ENCODE measurements at regions not wholly inside any gene's neighbourhood (a gene's known extent, or its start where the extent isn't known, plus 50 kb on each side); places are given as distances from the start of the nearest gene placed in this dataset.

DNA sequence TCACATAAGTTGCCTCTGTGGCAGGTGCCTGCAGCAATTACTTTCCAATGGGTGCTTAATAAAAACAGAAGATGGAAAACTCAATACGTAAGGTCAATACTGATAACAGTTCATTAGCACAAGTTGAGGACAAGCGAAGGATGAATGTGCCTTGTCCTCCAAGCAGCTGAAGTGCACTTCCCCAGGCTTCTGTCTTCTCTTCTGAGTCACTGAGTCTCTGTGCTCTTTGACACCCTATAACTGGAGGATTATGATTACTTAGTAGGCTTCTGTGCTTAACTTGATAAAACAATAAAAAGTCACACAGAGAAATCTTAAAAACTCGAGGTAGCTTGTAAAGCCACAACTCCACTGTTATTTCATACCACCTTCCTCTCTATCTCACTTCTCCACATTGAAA lies 216.6 kb upstream of the ADCY2 start:
- TF ChIP-seq Cebpa-rat (IDR thresholded peaks at IDR 0.05), result no peak
- H3K9ac ChIP-seq, result no peak overlapping the region

DNA sequence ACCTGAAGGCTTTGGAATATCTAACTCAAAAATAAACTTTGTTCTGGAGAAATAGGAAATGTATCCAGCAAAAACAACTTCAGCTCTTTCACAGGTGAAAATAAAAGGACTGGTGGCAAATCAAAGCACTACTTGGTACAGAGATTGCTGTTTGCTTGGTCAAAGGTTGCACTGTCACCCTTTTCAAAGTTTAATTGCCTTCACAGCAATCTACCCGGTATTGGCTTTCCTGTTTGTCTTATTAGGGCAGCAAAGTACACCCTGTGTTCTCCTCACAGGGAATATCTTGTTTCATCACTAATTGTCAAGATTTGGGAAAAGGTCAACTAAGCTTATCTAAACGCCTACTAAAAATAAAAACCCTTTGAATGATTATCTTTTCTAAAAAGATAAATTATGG lies 214.1 kb upstream of the ADCY2 start:
- H4K20me1 ChIP-seq, result no peaks in the 10 kb centered on the region
- no peaks in the 10 kb centered on the region for H3K4me1 ChIP-seq
- H3K9me3 ChIP-seq, result no peaks in the 10 kb centered on the region
- no peaks in the 10 kb centered on the region for H3K27me3 ChIP-seq
- H3K4me3 ChIP-seq, result no peak overlapping the region
- H3K4me2 ChIP-seq, result no peak overlapping the region
- TF ChIP-seq Cebpa-rat (IDR thresholded peaks at IDR 0.05), result no peak
- H3K9ac ChIP-seq, result no peak overlapping the region
- H3K27ac ChIP-seq, result no peak overlapping the region
- H3K36me3 ChIP-seq, result no peaks in the 10 kb centered on the region

More for the DNA sequence above, 216.6 kb upstream of the ADCY2 start:
- Histone ChIP-seq H3K27ac (no peak overlapping the region), H3K4me1 (no peaks in the 10 kb centered on the region), H3K9me3 (no peaks in the 10 kb centered on the region), H3K27me3 (no peaks in the 10 kb centered on the region), H3K36me3 (no peaks in the 10 kb centered on the region), H4K20me1 (no peaks in the 10 kb centered on the region), H3K4me3 (no peak overlapping the region), H3K4me2 (no peak overlapping the region)

DNA sequence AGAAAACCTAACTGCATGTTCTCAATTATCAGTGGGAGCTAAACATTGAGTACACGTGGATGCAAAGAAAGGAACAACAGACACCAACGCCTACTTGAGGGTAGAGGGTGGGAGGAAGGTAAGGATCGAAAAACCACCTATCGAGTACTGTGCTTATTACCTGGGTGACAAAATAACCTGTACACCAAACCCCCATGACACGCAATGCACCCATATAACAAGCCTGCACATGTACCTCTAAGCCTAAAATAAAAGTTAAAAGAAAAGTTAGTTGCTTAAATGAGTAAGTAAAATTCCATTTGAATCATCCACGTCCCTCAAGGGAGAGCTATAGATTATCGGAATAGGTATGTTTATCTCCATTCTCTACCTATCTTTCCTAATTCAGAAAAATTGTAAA lies 210.2 kb upstream of the ADCY2 start:
- no peaks in the 10 kb centered on the region for H3K27me3 ChIP-seq
- no peaks in the 10 kb centered on the region for H4K20me1 ChIP-seq
- no peak for TF ChIP-seq Cebpa-rat (IDR thresholded peaks at IDR 0.05)
- no peak overlapping the region for H3K9ac ChIP-seq
- no peaks in the 10 kb centered on the region for H3K9me3 ChIP-seq
- no peak overlapping the region for H3K4me3 ChIP-seq
- no peak overlapping the region for H3K4me2 ChIP-seq
- no peak overlapping the region for H3K27ac ChIP-seq
- no peaks in the 10 kb centered on the region for H3K36me3 ChIP-seq
- no peaks in the 10 kb centered on the region for H3K4me1 ChIP-seq

DNA sequence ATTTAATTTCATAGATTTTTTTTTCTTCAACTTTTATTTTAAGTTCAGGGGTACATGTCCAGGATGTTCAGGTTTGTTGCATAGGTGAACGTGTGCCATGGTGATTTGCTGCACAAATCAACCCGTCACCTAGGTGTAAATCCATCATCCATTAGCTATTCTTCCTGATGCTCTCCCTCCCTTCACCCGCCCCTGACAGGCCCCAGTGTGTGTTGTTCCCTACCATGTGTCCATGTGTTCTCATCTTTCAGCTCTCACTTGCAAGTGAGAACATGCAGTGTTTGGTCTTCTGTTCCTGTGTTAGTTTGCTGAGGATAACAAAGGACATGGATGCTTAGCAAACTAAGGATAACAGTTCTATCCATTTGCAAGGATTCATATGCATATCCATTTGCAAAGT lies 209.1 kb upstream of the ADCY2 start:
- H3K9ac ChIP-seq, result no peak overlapping the region
- no peaks in the 10 kb centered on the region for H3K27me3 ChIP-seq
- no peaks in the 10 kb centered on the region for H3K9me3 ChIP-seq
- no peaks in the 10 kb centered on the region for H3K4me1 ChIP-seq
- no peaks in the 10 kb centered on the region for H4K20me1 ChIP-seq
- no peak for TF ChIP-seq Cebpa-rat (IDR thresholded peaks at IDR 0.05)
- H3K27ac ChIP-seq, result no peak overlapping the region
- no peak overlapping the region for H3K4me2 ChIP-seq
- no peaks in the 10 kb centered on the region for H3K36me3 ChIP-seq
- no peak overlapping the region for H3K4me3 ChIP-seq

DNA sequence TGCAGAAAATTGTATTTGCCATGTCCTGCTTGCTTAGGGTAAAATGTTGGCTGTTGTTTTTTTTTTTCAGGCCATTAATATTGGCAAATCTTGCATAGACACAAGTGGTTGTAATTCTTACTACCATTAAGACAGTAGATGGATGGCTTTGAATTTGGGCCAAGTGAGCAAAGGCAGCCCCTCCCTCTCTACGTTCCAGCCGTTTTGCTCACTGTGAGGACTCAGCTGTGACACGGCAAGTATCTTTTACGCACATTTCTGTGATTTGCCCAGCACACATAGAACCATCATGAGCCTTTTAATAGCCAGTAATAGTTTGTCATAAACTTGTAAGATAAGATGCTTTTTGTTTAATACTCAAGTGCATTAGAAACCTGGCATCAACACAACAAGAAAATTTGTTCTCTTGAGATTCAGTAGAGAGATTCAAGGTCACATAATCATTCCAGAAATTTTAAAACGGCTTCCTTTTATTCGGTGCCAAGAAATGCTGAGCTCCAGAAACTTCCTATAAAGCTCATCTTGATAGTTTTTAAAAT lies 205.2 kb upstream of the ADCY2 start:
- Histone ChIP-seq H3K9ac (no peak overlapping the region), H3K4me2 (no peak overlapping the region), H3K4me3 (no peak overlapping the region), H3K4me1 (no peaks in the 10 kb centered on the region), H3K36me3 (no peaks in the 10 kb centered on the region), H4K20me1 (no peaks in the 10 kb centered on the region), H3K9me3 (no peaks in the 10 kb centered on the region), H3K27me3 (no peaks in the 10 kb centered on the region), H3K27ac (no peak overlapping the region)
- no peak for TF ChIP-seq Cebpa-rat (IDR thresholded peaks at IDR 0.05)

DNA sequence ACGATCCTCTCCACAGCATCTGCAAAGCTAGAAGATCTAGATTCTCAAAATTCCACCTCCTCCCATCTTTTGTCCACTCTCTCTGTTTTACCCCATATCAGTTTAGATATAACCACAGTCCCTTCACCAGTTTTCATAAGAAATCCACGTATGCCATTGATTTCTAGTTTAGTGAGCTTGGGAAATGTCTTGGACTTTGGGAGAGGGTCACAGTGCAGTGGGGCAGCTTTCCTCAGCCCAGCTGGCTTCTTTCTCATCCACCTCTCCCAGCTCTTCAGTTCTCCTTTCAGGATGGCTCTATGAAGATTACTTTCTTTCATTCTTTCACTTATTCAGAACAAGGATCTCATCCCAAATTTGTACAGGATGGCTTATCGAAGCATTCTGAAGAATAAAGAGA lies 203.9 kb upstream of the ADCY2 start:
- Histone ChIP-seq H3K4me2 (no peak overlapping the region), H3K27me3 (no peaks in the 10 kb centered on the region), H3K4me1 (no peaks in the 10 kb centered on the region), H3K9ac (no peak overlapping the region), H3K4me3 (no peak overlapping the region), H3K36me3 (no peaks in the 10 kb centered on the region), H3K9me3 (no peaks in the 10 kb centered on the region), H3K27ac (no peak overlapping the region), H4K20me1 (no peaks in the 10 kb centered on the region)
- TF ChIP-seq Cebpa-rat (IDR thresholded peaks at IDR 0.05), result no peak

DNA sequence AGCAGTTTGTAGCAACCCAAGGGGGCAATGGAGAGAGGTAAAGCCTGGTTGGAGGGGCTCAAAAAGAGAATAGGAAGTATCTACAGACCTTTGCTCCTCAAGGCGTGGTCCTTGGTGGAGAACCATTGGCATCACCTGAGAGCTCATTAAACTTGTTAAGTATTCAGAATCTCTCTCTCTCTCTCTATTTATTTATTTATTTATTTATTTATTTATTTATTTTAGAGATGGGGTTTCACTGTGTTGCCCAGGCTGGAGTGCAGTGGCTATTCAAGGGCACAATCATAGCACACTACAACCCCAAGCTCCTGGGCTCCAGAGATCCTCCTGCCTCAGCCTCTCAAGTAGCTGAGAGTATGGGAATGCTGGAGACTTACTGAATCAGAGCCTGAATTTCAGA lies 193.1 kb upstream of the ADCY2 start:
- Histone ChIP-seq H3K36me3 (no peaks in the 10 kb centered on the region), H3K4me1 (no peaks in the 10 kb centered on the region), H3K27ac (no peak overlapping the region), H3K9me3 (no peaks in the 10 kb centered on the region), H4K20me1 (no peaks in the 10 kb centered on the region), H3K9ac (no peak overlapping the region), H3K4me2 (no peak overlapping the region), H3K4me3 (no peak overlapping the region), H3K27me3 (no peaks in the 10 kb centered on the region)
- no peak for TF ChIP-seq Cebpa-rat (IDR thresholded peaks at IDR 0.05)

DNA sequence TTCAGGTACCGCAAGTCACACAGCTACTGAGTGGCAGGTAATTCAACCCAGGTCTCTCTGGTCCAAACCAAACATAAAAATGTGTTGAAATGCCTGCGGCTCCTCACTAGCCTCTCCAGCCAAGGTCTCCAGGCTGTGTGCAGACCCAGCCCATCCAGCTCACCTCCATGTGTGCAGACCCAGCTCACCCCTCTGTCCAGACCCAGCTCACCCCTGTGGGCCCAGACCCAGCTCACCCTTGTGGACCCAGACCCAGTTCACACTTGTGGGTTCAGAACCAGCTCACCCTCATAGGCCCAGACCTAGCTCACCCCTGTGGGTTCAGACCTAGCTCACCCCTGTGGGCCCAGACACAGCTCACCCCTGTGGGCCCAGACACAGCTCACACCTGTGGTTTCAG lies 188.0 kb upstream of the ADCY2 start:
- Histone ChIP-seq H3K9ac (no peak overlapping the region), H3K27ac (no peak overlapping the region), H4K20me1 (no peaks in the 10 kb centered on the region), H3K9me3 (no peaks in the 10 kb centered on the region), H3K36me3 (no peaks in the 10 kb centered on the region), H3K4me3 (no peak overlapping the region), H3K4me1 (no peaks in the 10 kb centered on the region), H3K4me2 (no peak overlapping the region), H3K27me3 (no peaks in the 10 kb centered on the region)
- no peak for TF ChIP-seq Cebpa-rat (IDR thresholded peaks at IDR 0.05)

DNA sequence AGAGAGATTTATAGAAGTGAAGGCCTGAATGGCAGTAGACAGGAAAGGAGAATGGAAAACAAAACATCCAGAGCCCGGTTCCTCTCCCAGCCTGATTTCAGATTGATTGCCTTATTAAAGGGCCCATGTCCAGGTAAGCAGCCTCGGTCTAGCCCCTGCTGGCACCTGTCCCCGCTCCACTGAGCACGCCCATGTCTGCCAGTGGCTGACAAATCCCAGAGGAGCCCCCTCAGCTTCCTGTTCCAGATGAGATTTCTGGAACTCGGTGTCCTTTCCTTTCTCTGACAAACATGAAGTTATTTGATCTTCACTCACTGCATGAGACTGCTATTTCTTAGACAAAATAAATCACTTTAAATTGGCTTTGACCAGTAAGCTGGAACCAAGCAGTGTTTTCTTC lies 187.0 kb upstream of the ADCY2 start:
- Histone ChIP-seq H3K4me2 (no peak overlapping the region), H3K4me3 (no peak overlapping the region), H3K9me3 (no peaks in the 10 kb centered on the region), H3K9ac (no peak overlapping the region), H4K20me1 (no peaks in the 10 kb centered on the region), H3K27ac (no peak overlapping the region), H3K27me3 (no peaks in the 10 kb centered on the region), H3K36me3 (no peaks in the 10 kb centered on the region), H3K4me1 (no peaks in the 10 kb centered on the region)
- no peak for TF ChIP-seq Cebpa-rat (IDR thresholded peaks at IDR 0.05)

DNA sequence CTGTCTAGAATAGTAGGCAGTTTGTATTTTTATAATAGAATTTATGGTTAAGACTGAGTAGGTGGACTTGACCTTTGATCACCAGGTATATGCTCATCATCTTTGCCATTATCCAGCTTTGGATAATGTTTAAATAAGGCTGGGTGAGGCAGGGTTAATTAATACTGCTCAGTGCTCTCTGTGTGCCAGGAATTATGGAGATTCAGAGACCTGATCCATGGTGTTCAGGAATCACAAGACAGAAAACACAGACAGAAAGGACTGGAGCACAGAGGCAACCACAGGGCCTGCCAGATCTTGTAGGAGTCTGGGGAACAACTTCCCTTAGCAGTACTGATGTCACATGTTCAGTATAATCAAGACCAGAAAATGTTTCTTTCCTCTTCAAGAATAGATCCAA lies 186.3 kb upstream of the ADCY2 start:
- Histone ChIP-seq H3K9me3 (no peaks in the 10 kb centered on the region), H3K4me2 (no peak overlapping the region), H3K9ac (no peak overlapping the region), H4K20me1 (no peaks in the 10 kb centered on the region), H3K27ac (no peak overlapping the region), H3K27me3 (no peaks in the 10 kb centered on the region), H3K4me1 (no peaks in the 10 kb centered on the region), H3K36me3 (no peaks in the 10 kb centered on the region), H3K4me3 (no peak overlapping the region)
- TF ChIP-seq Cebpa-rat (IDR thresholded peaks at IDR 0.05), result no peak

DNA sequence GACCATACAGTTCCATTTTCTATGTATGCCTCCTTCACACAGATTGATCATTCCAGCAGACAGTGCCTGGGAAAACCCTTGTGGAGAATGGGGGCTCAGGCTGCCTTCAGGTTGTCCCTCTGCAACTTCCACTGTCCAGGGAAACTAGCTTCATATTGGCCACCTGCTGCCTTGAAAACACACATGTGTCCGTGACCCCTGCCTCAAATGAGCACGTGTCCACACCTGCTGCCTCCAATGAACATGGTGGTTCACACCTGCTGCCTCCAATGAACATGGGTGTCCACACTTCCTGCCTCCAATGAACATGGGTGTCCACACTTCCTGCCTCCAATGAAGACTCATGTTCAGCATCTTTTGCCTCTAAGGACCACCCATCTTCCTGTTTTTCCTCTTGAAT lies 185.4 kb upstream of the ADCY2 start:
- Histone ChIP-seq H3K4me3 (no peak overlapping the region), H3K27me3 (no peaks in the 10 kb centered on the region), H3K27ac (no peak overlapping the region), H3K9ac (no peak overlapping the region), H3K9me3 (no peaks in the 10 kb centered on the region), H3K36me3 (no peaks in the 10 kb centered on the region), H4K20me1 (no peaks in the 10 kb centered on the region), H3K4me1 (no peaks in the 10 kb centered on the region), H3K4me2 (no peak overlapping the region)
- no peak for TF ChIP-seq Cebpa-rat (IDR thresholded peaks at IDR 0.05)
